Osteoblast (primary cell): ENCODE measurements at regions not wholly inside any gene's neighbourhood (a gene's known extent, or its start where the extent isn't known, plus 50 kb on each side); places are given as distances from the start of the nearest gene placed in this dataset.

Experiments
- DNase-seq: peaks from one replicate; pipeline ENCODE4 v3.0.0; 2011; ENCODE audit warnings: low spot score, mixed read lengths; ENCODE audit not compliant: insufficient read length; ENCODE audit errors: missing footprints
- H2AFZ ChIP-seq: 2 replicates; pipeline ENCODE4 v1.6.0; 2011; ENCODE audit warnings: mild to moderate bottlenecking, low read length
- H3K27ac ChIP-seq: 2 replicates; pipeline ENCODE4 v1.5.1; 2011; ENCODE audit warnings: mild to moderate bottlenecking, low read depth, low read length, moderate library complexity
- H3K27me3 ChIP-seq: 2 replicates; pipeline ENCODE4 v1.6.0; 2012; ENCODE audit warnings: mild to moderate bottlenecking, control low read depth, inconsistent platforms, low read length, moderate library complexity; ENCODE audit not compliant: insufficient read depth
- H3K36me3 ChIP-seq: 2 replicates; pipeline ENCODE4 v1.5.1; 2011; ENCODE audit warnings: mild to moderate bottlenecking, low read length, control low read depth, moderate library complexity; ENCODE audit not compliant: insufficient read depth
- H3K4me1 ChIP-seq: 2 replicates; pipeline ENCODE4 v1.5.1; 2011; ENCODE audit warnings: mild to moderate bottlenecking, low read length, control low read depth, moderate library complexity; ENCODE audit not compliant: insufficient read depth
- H3K4me2 ChIP-seq: 2 replicates; pipeline ENCODE4 v1.6.0; 2011; ENCODE audit warnings: mild to moderate bottlenecking, low read length; ENCODE audit not compliant: insufficient read depth
- H3K4me3 ChIP-seq: fragments of 200-600 bp; sonication (generic); 3 replicates; pipeline ENCODE4 v1.5.1; 2012; ENCODE audit warnings: mild to moderate bottlenecking, low read length, inconsistent platforms; ENCODE audit not compliant: insufficient read depth
- H3K79me2 ChIP-seq: 2 replicates; pipeline ENCODE4 v1.6.0; 2012; ENCODE audit warnings: mild to moderate bottlenecking, low read length, control low read depth, inconsistent platforms; ENCODE audit not compliant: insufficient read depth
- H3K9me3 ChIP-seq: 2 replicates; pipeline ENCODE4 v1.5.1; 2011; ENCODE audit warnings: low read depth, low read length, control low read depth
- H4K20me1 ChIP-seq: 2 replicates; pipeline ENCODE4 v1.6.0; 2012; ENCODE audit warnings: mild to moderate bottlenecking, low read length, control low read depth; ENCODE audit not compliant: insufficient read depth
- TF ChIP-seq, protein P1 (sequence below): IDR thresholded peaks from 2 replicates; pipeline ENCODE4 v1.5.1; 2011; ENCODE audit warnings: mild to moderate bottlenecking, low read depth, low read length, moderate library complexity; ENCODE audit errors: extremely low read depth

DNA sequence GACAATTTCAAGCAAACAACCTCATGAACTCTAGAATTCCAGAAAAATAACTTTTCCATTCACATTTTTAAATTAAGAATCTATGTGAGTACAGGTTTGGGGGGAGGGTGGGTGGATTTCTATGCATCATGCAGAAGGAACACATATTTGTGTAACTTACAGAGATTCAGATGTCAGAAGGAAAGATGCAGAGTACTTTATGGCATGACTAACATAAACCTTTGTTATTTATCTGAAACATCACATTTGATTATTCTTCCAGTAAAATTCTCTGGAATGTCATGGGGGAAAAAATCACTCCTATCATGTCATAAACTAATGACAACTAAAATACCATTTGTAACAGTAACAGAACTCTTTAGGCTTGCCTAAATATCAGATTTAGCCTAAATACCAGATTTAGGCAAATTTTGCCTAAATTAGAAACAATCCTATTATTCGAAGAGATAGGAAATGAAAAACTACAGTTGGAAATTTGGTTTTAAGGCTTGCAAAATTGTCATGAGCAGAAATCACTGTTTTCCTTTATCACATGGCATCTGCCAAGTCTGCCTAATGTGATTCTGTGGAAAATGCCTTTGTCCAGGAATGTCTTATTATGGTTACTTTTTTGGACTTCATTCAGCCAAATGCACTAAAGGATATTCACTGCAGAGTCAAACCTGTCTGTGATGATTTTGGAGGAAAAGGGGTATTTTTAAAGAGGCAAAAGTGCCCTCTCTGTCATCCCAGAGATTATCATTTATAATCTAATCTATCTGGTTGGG is 527.7 kb upstream of the CELF2 start:
- no peak for DNase-seq
- Histone ChIP-seq H3K79me2 (no peaks in the 10 kb centered on the region), H3K36me3 (no peaks in the 10 kb centered on the region), H3K4me3 (no peak overlapping the region), H4K20me1 (no peaks in the 10 kb centered on the region), H2AFZ (no peak overlapping the region), H3K27ac (no peak overlapping the region), H3K4me2 (no peak overlapping the region), H3K9me3 (no peaks in the 10 kb centered on the region), H3K27me3 (no peaks in the 10 kb centered on the region), H3K4me1 (no peaks in the 10 kb centered on the region)
- TF ChIP-seq, protein P1, sequence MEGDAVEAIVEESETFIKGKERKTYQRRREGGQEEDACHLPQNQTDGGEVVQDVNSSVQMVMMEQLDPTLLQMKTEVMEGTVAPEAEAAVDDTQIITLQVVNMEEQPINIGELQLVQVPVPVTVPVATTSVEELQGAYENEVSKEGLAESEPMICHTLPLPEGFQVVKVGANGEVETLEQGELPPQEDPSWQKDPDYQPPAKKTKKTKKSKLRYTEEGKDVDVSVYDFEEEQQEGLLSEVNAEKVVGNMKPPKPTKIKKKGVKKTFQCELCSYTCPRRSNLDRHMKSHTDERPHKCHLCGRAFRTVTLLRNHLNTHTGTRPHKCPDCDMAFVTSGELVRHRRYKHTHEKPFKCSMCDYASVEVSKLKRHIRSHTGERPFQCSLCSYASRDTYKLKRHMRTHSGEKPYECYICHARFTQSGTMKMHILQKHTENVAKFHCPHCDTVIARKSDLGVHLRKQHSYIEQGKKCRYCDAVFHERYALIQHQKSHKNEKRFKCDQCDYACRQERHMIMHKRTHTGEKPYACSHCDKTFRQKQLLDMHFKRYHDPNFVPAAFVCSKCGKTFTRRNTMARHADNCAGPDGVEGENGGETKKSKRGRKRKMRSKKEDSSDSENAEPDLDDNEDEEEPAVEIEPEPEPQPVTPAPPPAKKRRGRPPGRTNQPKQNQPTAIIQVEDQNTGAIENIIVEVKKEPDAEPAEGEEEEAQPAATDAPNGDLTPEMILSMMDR = no peak

DNA sequence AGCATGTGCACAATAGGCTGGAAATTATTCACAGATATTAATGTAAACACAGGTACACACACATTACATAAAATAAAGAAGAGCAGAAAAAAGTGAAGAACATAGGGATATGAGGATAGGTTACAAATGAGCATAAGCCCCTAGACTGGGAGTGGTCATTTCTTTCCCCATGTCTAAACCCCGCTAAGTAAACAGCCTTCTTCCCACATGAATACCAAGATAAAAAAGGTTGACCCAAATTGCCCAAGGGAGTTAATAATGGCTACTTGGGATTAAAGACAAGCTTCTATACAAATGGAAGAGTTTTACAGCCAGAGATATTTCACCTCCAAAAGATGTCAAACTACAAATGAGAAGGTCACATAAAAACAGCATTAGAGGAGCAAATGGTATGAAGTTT is 527.1 kb upstream of the CELF2 start:
- H3K4me2 ChIP-seq = no peak overlapping the region

DNA sequence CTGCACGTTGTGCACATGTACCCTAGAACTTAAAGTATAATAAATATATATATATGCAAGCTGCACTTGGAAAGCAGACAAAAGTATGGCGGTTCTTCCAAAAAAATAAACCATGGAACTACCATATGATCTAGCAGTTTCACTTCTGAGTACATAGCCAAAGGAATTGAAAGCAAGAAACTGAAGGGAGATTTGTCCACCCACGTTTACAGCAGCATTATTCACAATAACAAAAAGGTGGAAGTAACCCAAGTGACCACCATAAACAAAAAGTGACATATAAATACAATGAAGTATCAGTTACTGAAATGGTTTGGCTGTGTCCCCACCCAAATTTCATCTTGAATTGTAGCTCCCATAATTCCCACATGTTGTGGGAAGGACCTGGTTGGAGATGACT is 525.3 kb upstream of the CELF2 start:
- H3K36me3 ChIP-seq = no peaks in the 10 kb centered on the region
- no peak for DNase-seq
- TF ChIP-seq, protein P1 = no peak
- no peak overlapping the region for H3K27ac ChIP-seq
- no peaks in the 10 kb centered on the region for H3K79me2 ChIP-seq
- H3K4me3 ChIP-seq = no peak overlapping the region
- no peaks in the 10 kb centered on the region for H3K4me1 ChIP-seq
- H3K9me3 ChIP-seq = no peaks in the 10 kb centered on the region
- no peaks in the 10 kb centered on the region for H4K20me1 ChIP-seq
- H3K27me3 ChIP-seq = no peaks in the 10 kb centered on the region
- H3K4me2 ChIP-seq = no peak overlapping the region
- no peak overlapping the region for H2AFZ ChIP-seq

More for the DNA sequence above, 527.1 kb upstream of the CELF2 start:
- Histone ChIP-seq H2AFZ (no peak overlapping the region), H4K20me1 (no peaks in the 10 kb centered on the region), H3K79me2 (no peaks in the 10 kb centered on the region), H3K27ac (no peak overlapping the region), H3K36me3 (no peaks in the 10 kb centered on the region), H3K9me3 (no peaks in the 10 kb centered on the region), H3K27me3 (no peaks in the 10 kb centered on the region), H3K4me3 (no peak overlapping the region), H3K4me1 (no peaks in the 10 kb centered on the region)
- TF ChIP-seq, protein P1 = no peak
- DNase-seq = no peak

DNA sequence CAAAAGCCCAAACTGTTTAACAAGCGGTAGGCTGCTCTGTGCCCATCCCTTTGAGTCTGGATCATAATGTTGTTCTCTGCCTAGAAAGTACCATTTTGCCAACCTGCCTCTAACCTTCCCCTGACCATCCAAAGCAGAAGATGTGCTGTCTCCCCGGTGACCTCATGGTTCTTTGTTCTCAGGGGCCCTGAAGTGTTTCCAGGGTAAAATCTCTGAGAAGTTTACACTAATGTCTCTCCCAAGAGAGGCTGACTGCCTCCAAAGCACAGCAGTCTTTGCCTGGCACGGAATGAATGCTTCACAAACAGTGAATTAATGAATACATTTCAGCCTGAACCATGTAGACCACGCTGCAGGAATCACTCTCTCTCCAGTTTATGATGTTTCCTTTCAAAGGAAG is 523.8 kb upstream of the CELF2 start:
- Histone ChIP-seq H3K79me2 (no peaks in the 10 kb centered on the region), H3K4me2 (no peak overlapping the region), H3K27ac (no peak overlapping the region), H3K9me3 (no peaks in the 10 kb centered on the region), H3K36me3 (no peaks in the 10 kb centered on the region), H3K27me3 (no peaks in the 10 kb centered on the region), H3K4me3 (no peak overlapping the region), H4K20me1 (no peaks in the 10 kb centered on the region), H2AFZ (no peak overlapping the region), H3K4me1 (no peaks in the 10 kb centered on the region)
- no peak for DNase-seq
- TF ChIP-seq, protein P1 = no peak
